CD4-positive, alpha-beta T cell treated with Interleukin-17A for 4 hours (primary cell): ENCODE measurements at regions not wholly inside any gene's neighbourhood (a gene's known extent, or its start where the extent isn't known, plus 50 kb on each side); places are given as distances from the start of the nearest gene placed in this dataset.

Source experiments
- DNase-seq: peaks from one replicate; pipeline ENCODE4 v3.0.0-alpha.2; 2020; ENCODE audit warnings: mixed read lengths

- no peak for DNase-seq
Observed at GRCh38 chr6:165905744-165906143, 242.7 kb upstream of the PDE10A start.

DNA sequence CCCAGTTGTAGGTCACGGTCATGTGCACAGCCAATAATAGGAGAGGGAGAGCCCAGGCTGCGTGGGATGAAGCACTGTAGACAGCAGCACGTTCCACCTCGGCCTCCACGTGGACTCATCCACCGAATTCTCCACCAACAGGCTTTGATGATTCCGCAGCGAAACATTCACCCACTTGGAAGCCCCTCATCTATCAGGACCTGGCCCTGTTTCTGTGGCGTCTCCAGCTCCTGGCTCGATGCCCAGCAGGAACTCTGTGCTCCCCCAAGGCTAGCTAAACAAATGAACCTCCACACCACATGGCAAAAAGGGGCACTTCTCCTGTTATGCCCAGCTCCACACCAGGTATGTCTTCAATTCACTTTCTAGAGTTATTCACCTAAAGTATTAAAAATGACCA, 237.9 kb upstream of the PDE10A start:
- no peak for DNase-seq

DNA sequence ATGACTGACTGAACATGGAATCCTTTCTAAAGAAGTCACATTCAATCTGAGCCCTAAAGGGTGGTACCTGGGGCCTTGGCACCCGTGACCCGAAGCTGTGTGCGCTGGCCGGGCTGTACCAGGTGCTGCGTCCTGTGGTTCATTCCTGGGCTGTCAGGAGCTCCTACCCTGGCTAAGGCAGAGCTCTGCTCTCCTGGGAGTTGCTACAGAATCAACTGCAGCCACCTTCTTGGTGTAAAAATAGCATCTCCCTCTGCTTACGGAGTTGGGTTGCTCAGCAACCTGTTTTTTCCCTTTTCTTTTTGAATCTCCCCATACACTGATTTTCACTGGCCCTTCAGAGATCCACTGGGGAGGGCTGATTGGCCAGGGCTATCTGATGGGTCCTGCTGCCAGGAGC, 236.6 kb upstream of the PDE10A start:
- no peak for DNase-seq

DNA sequence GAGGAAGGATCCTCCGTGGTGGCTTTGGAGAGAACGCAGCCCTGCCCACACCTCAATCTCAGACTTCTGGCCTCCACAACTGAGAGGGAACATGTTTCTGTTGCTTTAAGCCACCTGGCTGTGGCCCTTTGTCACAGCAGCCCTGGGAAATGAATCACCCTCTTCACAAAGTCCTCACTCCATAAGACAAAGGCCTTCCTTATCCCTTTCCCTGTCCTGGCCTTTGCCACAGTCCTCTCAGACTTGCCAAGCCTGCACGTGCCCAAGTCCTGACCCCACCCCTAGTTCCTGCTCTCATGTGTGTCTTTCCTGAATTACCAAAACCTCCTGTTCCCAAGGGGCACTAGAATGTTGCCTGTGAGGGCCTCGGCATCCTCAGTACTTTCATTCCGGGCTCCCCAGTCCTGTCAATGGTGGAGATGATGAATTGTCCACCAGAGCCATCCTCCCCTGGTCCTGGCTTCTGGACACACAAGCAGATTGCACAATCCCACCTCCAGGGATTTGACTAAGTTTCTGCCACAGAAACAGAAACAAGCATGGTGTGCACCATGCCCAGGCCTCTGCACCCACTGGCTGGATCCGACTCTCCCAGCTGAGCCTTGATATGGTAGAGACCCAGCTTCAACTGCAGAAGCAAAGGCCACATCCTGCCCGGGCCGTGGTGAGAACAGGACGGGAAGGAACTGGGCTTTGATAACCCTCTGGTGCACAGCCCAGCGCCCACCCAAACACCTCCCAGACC, 232.6 kb upstream of the PDE10A start:
- DNase-seq, result no peak

GRCh38 chr6:165894171-165894825, 231.3 kb upstream of the PDE10A start:
- no peak for DNase-seq

DNA sequence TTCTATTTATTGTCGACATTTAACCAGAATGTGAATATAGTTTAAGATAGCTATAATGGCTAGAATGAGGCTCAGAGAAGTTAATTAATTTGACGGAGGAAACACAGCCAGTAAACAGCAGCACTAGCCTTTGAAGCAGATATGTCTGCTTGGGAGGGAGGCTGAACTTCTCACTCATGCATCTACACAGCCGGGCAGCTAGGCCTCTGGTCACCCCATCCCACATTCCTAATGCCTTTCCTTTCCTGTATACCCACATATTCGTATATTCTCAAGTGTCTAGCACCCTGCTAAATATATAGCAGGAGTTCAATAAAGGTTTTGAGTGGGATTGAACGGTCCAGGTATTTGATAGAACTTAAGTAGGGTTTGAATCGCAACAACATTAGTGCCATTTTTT, 230.4 kb upstream of the PDE10A start:
- DNase-seq, result no peak

- no peak for DNase-seq
Observed at GRCh38 chr6:165891320-165891719, 228.3 kb upstream of the PDE10A start.

GRCh38 chr6:165890404-165890735, 227.3 kb upstream of the PDE10A start:
- DNase-seq, result no peak

DNA sequence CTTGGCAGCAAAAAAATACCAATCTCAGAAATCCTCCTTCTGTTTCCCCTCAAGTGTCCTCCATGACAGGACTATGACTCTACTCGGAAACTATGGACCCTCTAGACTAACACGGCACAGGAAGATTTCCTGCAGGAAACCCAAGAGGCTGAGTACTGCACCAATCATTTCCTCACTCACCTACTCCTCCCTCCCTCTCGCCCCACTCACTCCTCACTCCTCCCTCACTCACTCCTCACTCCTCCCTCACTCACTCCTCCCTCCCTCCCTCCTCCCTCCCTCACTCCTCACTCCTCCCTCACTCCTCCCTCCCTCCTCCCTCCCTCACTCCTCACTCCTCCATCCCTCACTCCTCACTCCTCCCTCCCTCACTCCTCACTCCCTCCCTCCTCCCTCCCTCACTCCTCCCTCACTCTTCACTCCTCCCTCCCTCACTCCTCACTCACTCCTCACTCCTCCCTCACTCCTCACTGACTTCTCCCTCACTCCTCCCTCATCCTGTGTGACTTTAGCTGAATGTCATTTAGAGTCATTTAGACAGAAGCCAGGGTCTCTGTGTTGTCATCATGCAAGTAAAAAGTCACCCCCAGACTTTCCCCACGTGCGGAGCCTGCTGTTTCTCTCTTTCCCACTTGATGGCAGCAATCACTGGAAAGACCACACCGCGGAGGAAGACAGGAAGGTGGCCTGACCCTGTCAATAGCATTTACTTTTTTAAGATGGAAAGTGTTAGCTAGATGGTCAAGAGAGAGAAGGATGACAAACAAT, 226.8 kb upstream of the PDE10A start:
- DNase-seq, result no peak

GRCh38 chr6:165886169-165886568, 223.1 kb upstream of the PDE10A start:
- DNase-seq, result no peak

DNA sequence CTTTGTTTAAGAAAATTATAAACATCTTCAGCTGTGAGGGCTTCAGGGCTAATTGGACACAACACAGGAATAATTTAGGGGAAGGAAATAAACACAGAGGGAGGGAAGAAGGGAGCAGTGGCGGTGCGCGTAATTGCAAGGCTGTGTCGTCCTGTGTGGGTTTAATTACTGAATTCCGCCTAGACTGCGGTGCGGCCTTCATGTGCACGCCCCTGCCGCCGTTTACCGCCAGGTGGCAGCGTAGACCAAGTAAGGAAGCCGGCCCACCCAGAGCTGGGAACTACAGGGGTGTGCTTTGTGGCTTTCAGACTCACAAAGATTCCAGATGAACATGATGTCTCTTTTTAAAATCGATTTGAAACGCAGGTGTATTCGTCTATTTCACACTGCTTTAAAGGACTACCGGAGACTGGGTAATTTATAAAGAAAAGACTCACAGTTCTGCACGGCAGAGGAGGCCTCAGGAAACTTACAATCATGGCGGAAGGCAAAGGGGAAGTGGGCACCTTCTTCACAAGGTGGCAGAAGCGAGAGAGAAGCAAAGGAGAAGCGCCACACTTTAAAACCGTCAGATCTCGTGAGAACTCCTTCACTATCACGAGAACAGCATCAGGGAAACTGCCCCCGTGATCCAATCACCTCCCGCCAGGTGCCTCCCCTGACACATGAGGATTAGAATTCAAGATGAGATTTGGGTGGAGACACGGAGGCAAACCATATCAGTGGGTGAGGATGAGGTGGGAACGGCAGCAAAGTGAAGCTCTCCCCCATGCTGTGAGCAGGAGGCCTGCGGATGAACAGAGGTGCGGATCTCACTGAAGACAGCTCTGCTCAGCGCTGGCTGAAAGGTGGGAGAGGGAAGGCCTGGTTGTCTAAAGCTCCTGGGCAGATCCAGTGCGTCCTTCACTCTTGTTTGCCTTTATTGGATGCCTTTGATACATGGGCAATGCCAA, 222.0 kb upstream of the PDE10A start:
- DNase-seq, result peak; percentile 65

DNA sequence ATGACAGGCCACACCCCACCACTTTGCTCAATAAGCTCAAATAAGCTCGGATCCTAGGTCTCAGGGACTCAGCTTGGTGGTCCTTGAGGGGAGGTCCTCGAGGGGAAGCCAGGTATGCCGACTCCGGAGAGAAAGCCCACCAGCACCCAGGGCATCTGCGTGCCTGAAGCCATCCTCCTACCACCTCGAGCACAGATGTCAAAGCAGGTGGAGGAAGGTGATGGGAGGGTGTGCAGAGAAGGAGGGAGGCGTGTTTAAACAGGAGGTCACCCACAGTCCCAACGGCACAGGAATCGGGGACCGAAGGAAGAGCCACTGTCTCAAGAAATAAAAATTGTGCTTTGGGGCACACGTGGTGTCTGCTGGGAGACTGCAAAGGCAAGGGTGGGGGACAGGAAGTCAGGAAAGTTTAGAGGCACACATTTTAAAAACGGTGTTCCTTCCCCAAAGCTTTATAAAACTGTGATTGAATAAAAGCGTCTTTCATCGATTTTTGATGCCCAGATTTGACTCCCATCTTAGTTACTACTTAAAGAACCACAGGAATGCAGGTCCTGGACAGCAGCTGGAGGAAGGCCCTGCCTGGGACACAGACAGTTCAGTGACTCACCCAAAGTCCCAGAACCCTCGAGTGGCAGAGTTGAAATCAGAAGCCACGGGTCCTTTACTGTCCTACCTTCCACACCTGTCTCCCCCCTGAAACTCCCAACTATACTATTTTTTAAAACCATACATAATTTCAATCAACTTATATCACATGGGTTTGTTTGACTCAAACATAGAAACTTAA, 221.0 kb upstream of the PDE10A start:
- DNase-seq, result no peak

DNA sequence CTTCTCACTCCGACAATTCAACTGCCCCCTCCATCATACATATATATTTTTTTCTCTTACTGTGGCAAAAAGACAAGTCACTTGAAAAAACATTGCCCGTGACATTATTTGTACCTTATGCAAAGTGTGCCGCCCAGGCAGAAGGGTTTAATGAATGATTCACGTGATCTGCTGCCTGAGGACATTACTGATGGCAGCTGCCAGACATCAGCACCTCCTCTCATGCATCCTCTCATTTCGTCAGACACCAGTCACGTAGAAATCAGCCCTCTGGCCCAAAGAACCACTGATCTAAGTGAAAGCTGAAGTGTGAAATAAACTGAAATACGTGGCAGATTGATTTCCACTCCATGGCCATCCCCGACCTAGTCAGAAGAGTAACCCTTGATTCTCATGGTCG, 218.8 kb upstream of the PDE10A start:
- DNase-seq, result no peak

GRCh38 chr6:165880686-165881085, 217.6 kb upstream of the PDE10A start:
- no peak for DNase-seq

GRCh38 chr6:165877773-165878172, 214.7 kb upstream of the PDE10A start:
- DNase-seq, result no peak

- no peak for DNase-seq
Observed at GRCh38 chr6:165877192-165877591, 214.2 kb upstream of the PDE10A start.

DNA sequence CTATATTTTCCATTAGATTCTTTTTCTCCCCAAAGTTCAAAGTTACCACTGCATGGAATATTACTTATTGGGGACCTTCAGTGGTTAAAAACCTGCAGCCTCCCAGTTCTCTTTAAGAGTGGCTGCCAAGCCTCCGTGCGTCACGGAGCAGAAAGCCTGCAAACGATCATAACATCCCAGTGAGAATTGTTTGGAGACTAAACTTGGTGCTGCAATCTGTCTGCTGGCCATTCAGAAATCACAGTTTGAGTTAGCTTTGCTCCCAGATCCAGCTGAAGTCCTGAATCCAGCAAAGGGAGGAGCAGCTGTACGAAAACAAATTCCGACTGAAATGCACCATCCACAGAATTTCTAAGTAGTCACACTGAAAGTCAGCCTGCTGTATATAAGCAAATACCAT, 213.5 kb upstream of the PDE10A start:
- DNase-seq, result no peak

- DNase-seq, result no peak
Observed at GRCh38 chr6:165875946-165876345, 212.9 kb upstream of the PDE10A start.

GRCh38 chr6:165873976-165874375, 210.9 kb upstream of the PDE10A start:
- no peak for DNase-seq

GRCh38 chr6:165872811-165873210, 209.8 kb upstream of the PDE10A start:
- no peak for DNase-seq

DNA sequence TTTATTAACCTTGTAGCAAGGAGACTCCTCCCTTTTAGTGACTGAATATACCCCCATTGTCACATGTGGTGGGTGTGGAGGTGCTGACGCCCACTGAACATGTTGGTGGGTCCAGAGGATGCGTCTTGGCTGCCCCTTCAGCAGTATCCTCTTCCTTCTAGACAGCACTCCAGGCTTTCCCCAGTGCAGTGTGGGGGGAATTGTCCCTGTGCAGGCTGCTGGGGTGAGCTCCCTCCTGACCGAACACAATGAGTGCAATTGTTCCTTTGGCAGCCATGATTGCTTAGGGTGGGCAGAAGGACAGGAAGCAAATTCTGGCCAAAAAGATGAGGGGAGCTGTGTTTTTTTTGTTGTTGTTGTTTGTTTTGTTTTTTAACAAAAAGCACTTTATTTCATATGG, 209.3 kb upstream of the PDE10A start:
- DNase-seq, result no peak

- DNase-seq, result no peak
Observed at GRCh38 chr6:165871571-165871970, 208.5 kb upstream of the PDE10A start.
